ENCODE measurements at regions not wholly inside any gene's neighbourhood (a gene's known extent, or its start where the extent isn't known, plus 50 kb on each side); places are given as distances from the start of the nearest gene placed in this dataset.

DNA sequence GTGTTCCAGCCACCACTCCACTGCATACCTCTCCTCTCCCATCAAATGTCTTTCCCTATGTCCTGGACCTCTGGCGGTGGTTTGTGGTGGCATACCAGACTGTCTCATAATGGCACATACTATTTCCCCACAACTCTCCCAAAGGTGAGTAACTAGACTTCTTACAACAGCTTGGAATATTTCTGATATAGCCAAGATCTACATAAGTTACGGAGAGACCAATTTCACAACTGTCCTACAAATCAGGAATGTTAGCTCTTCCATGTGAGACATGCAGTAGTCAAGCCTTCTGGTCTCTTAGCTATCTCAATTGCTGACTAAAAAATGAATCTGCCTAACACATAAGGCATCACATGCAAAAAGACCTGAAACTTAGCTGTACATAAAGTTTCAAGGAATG lies 588.9 kb downstream of the RNF144B start:
- no peaks in the 10 kb centered on the region for H3K4me1 ChIP-seq (ENCODE audit: control insufficient read depth, insufficient read depth, low read length)
- H3K27ac ChIP-seq (ENCODE audit: control insufficient read depth, insufficient read depth), result no peak overlapping the region
- in situ Hi-C loops (cut with MboI) (no loop called here), intact Hi-C loops (cut with micrococcal nuclease; ENCODE audit: unreplicated experiment) (no loop called here)
- H2AFZ ChIP-seq (ENCODE audit: control insufficient read depth, low read depth, low read length), result no peak overlapping the region
- 45% methylated on average over 2 of the region's 2 CpGs for WGBS (ENCODE audit: insufficient coverage, insufficient replicate concordance, low lambda C conversion rate, missing lambda C conversion rate)
- FAIRE-seq, result no peak
- TF ChIP-seq DPF2 (IDR thresholded peaks at IDR 0.05), result no peak
- TF ChIP-seq EGR1 (IDR thresholded peaks at IDR 0.05; ENCODE audit: borderline replicate concordance in 1 of 2, low read depth in 2 of 2, low read length in 2 of 2), result no peak
- TF ChIP-seq, protein P1, sequence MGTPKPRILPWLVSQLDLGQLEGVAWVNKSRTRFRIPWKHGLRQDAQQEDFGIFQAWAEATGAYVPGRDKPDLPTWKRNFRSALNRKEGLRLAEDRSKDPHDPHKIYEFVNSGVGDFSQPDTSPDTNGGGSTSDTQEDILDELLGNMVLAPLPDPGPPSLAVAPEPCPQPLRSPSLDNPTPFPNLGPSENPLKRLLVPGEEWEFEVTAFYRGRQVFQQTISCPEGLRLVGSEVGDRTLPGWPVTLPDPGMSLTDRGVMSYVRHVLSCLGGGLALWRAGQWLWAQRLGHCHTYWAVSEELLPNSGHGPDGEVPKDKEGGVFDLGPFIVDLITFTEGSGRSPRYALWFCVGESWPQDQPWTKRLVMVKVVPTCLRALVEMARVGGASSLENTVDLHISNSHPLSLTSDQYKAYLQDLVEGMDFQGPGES (IDR thresholded peaks at IDR 0.05), result no peak
- no peak for TF ChIP-seq CBX3 (IDR thresholded peaks at IDR 0.05; ENCODE audit: borderline replicate concordance, low read depth)
- TF ChIP-seq ZNF217 (IDR thresholded peaks at IDR 0.05), result no peak
- TF ChIP-seq, protein P2, sequence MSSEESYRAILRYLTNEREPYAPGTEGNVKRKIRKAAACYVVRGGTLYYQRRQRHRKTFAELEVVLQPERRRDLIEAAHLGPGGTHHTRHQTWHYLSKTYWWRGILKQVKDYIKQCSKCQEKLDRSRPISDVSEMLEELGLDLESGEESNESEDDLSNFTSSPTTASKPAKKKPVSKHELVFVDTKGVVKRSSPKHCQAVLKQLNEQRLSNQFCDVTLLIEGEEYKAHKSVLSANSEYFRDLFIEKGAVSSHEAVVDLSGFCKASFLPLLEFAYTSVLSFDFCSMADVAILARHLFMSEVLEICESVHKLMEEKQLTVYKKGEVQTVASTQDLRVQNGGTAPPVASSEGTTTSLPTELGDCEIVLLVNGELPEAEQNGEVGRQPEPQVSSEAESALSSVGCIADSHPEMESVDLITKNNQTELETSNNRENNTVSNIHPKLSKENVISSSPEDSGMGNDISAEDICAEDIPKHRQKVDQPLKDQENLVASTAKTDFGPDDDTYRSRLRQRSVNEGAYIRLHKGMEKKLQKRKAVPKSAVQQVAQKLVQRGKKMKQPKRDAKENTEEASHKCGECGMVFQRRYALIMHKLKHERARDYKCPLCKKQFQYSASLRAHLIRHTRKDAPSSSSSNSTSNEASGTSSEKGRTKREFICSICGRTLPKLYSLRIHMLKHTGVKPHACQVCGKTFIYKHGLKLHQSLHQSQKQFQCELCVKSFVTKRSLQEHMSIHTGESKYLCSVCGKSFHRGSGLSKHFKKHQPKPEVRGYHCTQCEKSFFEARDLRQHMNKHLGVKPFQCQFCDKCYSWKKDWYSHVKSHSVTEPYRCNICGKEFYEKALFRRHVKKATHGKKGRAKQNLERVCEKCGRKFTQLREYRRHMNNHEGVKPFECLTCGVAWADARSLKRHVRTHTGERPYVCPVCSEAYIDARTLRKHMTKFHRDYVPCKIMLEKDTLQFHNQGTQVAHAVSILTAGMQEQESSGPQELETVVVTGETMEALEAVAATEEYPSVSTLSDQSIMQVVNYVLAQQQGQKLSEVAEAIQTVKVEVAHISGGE (CRISPR knock-in tag; IDR thresholded peaks at IDR 0.05), result no peak
- TF ChIP-seq, protein P3, sequence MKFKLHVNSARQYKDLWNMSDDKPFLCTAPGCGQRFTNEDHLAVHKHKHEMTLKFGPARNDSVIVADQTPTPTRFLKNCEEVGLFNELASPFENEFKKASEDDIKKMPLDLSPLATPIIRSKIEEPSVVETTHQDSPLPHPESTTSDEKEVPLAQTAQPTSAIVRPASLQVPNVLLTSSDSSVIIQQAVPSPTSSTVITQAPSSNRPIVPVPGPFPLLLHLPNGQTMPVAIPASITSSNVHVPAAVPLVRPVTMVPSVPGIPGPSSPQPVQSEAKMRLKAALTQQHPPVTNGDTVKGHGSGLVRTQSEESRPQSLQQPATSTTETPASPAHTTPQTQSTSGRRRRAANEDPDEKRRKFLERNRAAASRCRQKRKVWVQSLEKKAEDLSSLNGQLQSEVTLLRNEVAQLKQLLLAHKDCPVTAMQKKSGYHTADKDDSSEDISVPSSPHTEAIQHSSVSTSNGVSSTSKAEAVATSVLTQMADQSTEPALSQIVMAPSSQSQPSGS (IDR thresholded peaks at IDR 0.05; ENCODE audit: low read length), result no peak
- no peak for TF ChIP-seq KLF5 (IDR thresholded peaks at IDR 0.05; ENCODE audit: partially characterized antibody)
- ATAC-seq, result no peak
- H3K27me3 ChIP-seq (replicated peaks in 1 of 2; ENCODE audit: control insufficient read depth in 2 of 2, insufficient read depth in 2 of 2, low read length in 1 of 2), result no peaks in the 10 kb centered on the region
- H4K20me1 ChIP-seq (ENCODE audit: control insufficient read depth, insufficient read depth), result no peaks in the 10 kb centered on the region
- CTCF ChIA-PET, result interaction anchor here (1.4 kb wide), 1 partner anchor 13 kb away, joined by 4 read pairs; no protein-coding TSS in a partner anchor
- no TSS peak for BruUV-seq (replicated peaks)
- SMC1A ChIA-PET (ENCODE audit: uncharacterized antibody, unreplicated experiment), result no interaction called here
- RAD21 ChIA-PET (ENCODE audit: unreplicated experiment), result interaction anchor here (0.6 kb wide), 1 partner anchor 17 kb away, joined by 3 read pairs; no protein-coding TSS in a partner anchor
- POLR2A ChIA-PET, result no interaction called here
- DNase-seq (ENCODE audit: low read depth, low spot score), result no peak
- H3K36me3 ChIP-seq (ENCODE audit: control insufficient read depth in 2 of 2, insufficient read depth in 2 of 2, low read length in 1 of 2), result no peaks in the 10 kb centered on the region
- H3K4me2 ChIP-seq (ENCODE audit: control insufficient read depth, insufficient read depth), result no peak overlapping the region
- no peak overlapping the region for H3K4me3 ChIP-seq
- H3K9me3 ChIP-seq (replicated peaks; ENCODE audit: control insufficient read depth, insufficient read depth, low read length), result no peaks in the 10 kb centered on the region
- no peaks in the 10 kb centered on the region for H3K79me2 ChIP-seq (ENCODE audit: control insufficient read depth, insufficient read depth, low read length)
- no peak overlapping the region for H3K9ac ChIP-seq (ENCODE audit: control insufficient read depth, insufficient read depth, low read length)

Measured in GM12878 (cell line).